Stomach (tissue), 4 donors: ENCODE measurements at regions not wholly inside any gene's neighbourhood (a gene's known extent, or its start where the extent isn't known, plus 50 kb on each side); places are given as distances from the start of the nearest gene placed in this dataset.

ENCODE experiments used
- CTCF ChIP-seq, 7 experiments: fragments of 450-650 bp in 4 of 7; fragments of 200-600 bp in 3 of 7; sonication (generic) in 3 of 7; IDR thresholded peaks; one replicate each; pipeline ENCODE4 v1.5.1; 2016 to 2019; ENCODE audit warnings: antibody characterized with exemption in 7 of 7, control low read depth in 2 of 7, mild to moderate bottlenecking in 1 of 7
- POLR2A ChIP-seq, 4 donors: fragments of 450-650 bp; IDR thresholded peaks; one replicate each; pipeline ENCODE4 v1.6.1; 2016; ENCODE audit warnings: antibody characterized with exemption in 4 of 4, control low read depth in 2 of 4, mild to moderate bottlenecking in 1 of 4, moderate library complexity in 1 of 4

GRCh38 chr16:79482011-79482410 lies 118.5 kb downstream of the MAF start:
- TF ChIP-seq CTCF (IDR thresholded peaks at IDR 0.05) = no peak
- TF ChIP-seq POLR2A (IDR thresholded peaks at IDR 0.05) = no peak
